ENCODE measurements at regions not wholly inside any gene's neighbourhood (a gene's known extent, or its start where the extent isn't known, plus 50 kb on each side); places are given as distances from the start of the nearest gene placed in this dataset.

GRCh38 chr4:24417206-24417605 lies 167.1 kb downstream of the DHX15 start:
- no peak for DNase-seq (ENCODE audit: low read depth)

GRCh38 chr4:24416293-24416692 lies 168.1 kb downstream of the DHX15 start:
- no peak for DNase-seq (ENCODE audit: low read depth)

GRCh38 chr4:24413311-24413784 lies 171.0 kb downstream of the DHX15 start:
- DNase-seq (ENCODE audit: low read depth) = no peak

GRCh38 chr4:24411806-24412205 lies 172.5 kb downstream of the DHX15 start:
- no peak for DNase-seq (ENCODE audit: low read depth)

- no peak for DNase-seq (ENCODE audit: low read depth)
Observed at GRCh38 chr4:24411299-24411698, 173.1 kb downstream of the DHX15 start.

- DNase-seq (ENCODE audit: low read depth) = no peak
Observed at GRCh38 chr4:24408640-24409039, 175.7 kb downstream of the DHX15 start.

GRCh38 chr4:24405926-24406325 lies 178.4 kb downstream of the DHX15 start:
- DNase-seq (ENCODE audit: low read depth) = no peak

GRCh38 chr4:24405341-24405740 lies 179.0 kb downstream of the DHX15 start:
- no peak for DNase-seq (ENCODE audit: low read depth)

GRCh38 chr4:24404281-24404680 lies 180.1 kb downstream of the DHX15 start:
- no peak for DNase-seq (ENCODE audit: low read depth)

GRCh38 chr4:24403265-24403664 lies 181.1 kb downstream of the DHX15 start:
- no peak for DNase-seq (ENCODE audit: low read depth)

GRCh38 chr4:24400537-24400936 lies 183.8 kb downstream of the DHX15 start:
- no peak for DNase-seq (ENCODE audit: low read depth)

GRCh38 chr4:24396988-24397387 lies 187.4 kb downstream of the DHX15 start:
- DNase-seq (ENCODE audit: low read depth) = no peak

- no peak for DNase-seq (ENCODE audit: low read depth)
Observed at GRCh38 chr4:24395937-24396336, 188.4 kb downstream of the DHX15 start.

GRCh38 chr4:24394041-24394440 lies 190.3 kb downstream of the DHX15 start:
- DNase-seq (ENCODE audit: low read depth) = no peak

GRCh38 chr4:24392613-24393012 lies 191.7 kb downstream of the DHX15 start:
- no peak for DNase-seq (ENCODE audit: low read depth)

- DNase-seq (ENCODE audit: low read depth) = no peak
Observed at GRCh38 chr4:24382381-24382780, 202.0 kb downstream of the DHX15 start.

- DNase-seq (ENCODE audit: low read depth) = no peak
Observed at GRCh38 chr4:24380957-24381665, 203.2 kb downstream of the DHX15 start.

- DNase-seq (ENCODE audit: low read depth) = no peak
Observed at GRCh38 chr4:24373704-24374103, 210.7 kb downstream of the DHX15 start.

- no peak for DNase-seq (ENCODE audit: low read depth)
Observed at GRCh38 chr4:24372881-24373280, 211.5 kb downstream of the DHX15 start.

GRCh38 chr4:24372341-24372740 lies 212.0 kb downstream of the DHX15 start:
- no peak for DNase-seq (ENCODE audit: low read depth)

GRCh38 chr4:24370421-24370820 lies 213.9 kb downstream of the DHX15 start:
- no peak for DNase-seq (ENCODE audit: low read depth)

- DNase-seq (ENCODE audit: low read depth) = no peak
Observed at GRCh38 chr4:24369507-24370029, 214.8 kb downstream of the DHX15 start.

GRCh38 chr4:24368801-24369200 lies 215.6 kb downstream of the DHX15 start:
- no peak for DNase-seq (ENCODE audit: low read depth)

- no peak for DNase-seq (ENCODE audit: low read depth)
Observed at GRCh38 chr4:24364852-24365251, 219.5 kb downstream of the DHX15 start.
